EH (cell line): ENCODE measurements at regions not wholly inside any gene's neighbourhood (a gene's known extent, or its start where the extent isn't known, plus 50 kb on each side); places are given as distances from the start of the nearest gene placed in this dataset.
"Not testable (repeated sequence)": the region's sequence is repeated elsewhere in the genome, so short reads cannot be mapped to it uniquely, and the experiment has no call there.

ENCODE experiments used
- DNase-seq: peaks from one replicate; pipeline ENCODE4 v3.0.0-alpha.2; 2015; ENCODE audit warnings: low read depth

DNA sequence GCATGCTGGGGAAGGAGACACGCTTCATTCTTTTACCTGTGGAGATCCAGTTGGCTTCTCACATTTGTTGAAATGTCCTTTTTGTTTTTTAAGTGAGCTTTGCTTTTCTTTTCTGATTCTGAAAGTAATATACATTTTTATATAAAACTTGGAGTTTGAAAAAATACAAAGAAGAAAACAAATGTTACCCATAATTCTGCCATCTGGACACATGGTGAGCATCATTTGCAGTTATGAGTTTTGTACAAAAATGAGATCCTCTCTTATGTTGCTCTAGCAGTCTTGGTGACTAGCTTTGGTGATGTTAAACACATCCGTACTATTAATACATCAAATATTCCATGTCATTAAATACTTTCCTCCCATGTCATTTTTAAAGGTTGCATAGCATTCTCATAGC lies 101.1 kb upstream of the OTOS start:
- no peak for DNase-seq

- not testable (repeated sequence) for DNase-seq
Measured at GRCh38 chr2:240243049-240243448, 102.6 kb upstream of the OTOS start.

- DNase-seq, result no peak
Measured at GRCh38 chr2:240244543-240244942, 104.1 kb upstream of the OTOS start.

DNA sequence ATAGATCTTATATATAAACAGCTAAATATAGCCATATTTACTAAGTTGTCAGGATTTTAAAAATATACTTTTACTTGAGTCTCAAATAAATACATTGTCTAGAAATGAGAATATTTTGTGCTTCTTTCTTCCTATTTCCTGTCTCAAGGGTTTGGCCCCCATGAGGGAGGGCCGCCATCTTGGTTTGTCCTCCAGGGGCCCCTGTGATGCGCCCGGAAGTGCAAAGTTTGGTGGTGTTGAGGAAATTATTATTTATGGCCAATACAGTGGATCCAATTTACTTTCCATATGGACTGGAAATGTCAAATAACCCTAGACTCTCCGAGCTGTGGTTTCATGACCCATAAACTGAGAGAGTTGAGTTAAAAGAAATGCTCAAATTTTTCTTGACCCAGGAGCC lies 104.7 kb upstream of the OTOS start:
- DNase-seq, result no peak

DNA sequence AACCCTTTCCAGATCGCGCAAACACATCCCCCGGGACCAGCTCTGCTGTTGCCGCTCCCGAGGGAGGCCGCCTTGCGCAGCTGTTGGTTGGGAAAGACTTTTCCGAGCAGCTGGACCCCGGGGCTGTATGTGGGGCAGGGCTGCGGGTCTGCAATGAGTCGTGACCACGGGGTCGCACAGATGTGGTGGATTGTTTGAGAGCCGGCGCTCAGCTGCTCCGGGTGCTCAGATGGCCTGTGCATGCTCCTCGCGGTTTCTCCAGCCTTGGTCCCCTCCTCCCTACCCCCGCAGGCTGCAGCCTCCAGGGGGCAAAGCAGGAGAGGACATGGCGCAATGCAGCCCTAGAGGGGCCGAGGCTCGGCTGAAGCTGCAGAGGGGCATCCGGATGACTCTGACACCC lies 105.2 kb upstream of the OTOS start:
- DNase-seq, result no peak

DNA sequence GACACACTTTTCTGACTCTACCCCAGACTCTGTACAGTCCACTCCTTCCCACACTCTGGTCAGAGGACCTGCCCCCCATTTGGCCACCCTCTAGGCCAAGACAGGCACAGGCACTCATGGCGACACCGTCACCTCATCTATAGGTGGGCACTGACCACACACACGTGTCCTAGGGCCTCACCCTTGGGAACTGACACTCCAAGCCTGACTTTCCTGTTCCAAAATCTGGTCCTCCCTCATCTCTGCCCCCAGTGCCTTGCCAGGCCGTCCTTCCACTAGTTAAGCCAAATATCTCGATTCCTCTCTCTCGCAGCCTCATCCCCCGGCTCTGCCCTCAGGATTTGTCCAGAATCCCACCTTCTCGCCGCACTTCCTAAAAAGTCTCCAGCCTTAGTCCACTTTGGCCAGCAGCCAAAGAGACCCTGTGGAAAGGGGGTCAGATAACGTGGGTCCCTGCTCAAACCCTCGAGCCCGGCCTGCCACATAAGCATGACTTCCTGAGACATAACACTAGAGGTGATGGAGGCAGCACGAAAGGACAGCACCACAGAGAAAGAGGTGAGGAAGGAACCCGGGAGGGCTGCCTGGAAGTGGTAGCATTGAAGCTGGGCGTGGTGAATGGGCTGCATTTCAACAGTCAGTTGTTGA lies 105.8 kb upstream of the OTOS start:
- no peak for DNase-seq

- DNase-seq, result no peak
Measured at GRCh38 chr2:240247241-240247867, 106.9 kb upstream of the OTOS start.

GRCh38 chr2:240247868-240248720 lies 107.6 kb upstream of the OTOS start:
- DNase-seq, result no peak

GRCh38 chr2:240248721-240249422 lies 108.4 kb upstream of the OTOS start:
- DNase-seq, result no peak

DNA sequence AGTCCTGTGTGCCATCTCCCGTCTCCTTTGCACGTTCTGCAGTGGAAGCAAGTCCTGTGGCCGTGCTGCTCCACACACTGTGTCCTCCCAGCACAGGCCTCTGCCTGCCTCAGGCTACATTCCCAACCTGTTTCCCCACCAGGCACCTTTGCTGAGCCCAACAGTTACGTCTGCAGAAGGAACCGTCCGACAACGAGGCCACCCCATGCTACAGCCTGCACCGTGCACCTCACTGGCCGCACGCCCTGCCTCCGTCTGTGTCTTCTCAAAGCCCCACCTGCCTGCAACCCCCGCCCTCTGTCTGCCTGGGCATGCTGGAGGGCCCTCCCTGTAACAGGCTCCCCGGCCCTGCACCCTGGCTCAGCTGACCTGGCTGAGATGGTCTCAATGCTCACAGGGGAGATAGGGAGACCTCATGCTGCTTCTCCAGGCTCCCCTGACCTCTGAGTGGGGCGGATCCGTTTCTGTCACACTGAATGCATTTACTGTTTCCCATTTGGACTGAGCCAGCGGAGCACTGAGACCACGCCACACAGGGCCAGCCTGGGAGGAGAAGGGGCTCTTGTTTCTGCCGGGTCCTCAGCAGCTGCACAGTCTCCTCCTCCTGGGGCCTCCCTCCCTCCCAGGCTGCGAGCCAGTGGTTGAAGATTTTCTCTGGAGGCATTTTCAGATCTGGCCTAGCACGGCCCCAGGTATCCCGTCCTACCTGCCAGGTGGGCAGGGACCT lies 109.1 kb upstream of the OTOS start:
- no peak for DNase-seq

GRCh38 chr2:240250150-240250984 lies 109.9 kb upstream of the OTOS start:
- DNase-seq, result no peak

DNA sequence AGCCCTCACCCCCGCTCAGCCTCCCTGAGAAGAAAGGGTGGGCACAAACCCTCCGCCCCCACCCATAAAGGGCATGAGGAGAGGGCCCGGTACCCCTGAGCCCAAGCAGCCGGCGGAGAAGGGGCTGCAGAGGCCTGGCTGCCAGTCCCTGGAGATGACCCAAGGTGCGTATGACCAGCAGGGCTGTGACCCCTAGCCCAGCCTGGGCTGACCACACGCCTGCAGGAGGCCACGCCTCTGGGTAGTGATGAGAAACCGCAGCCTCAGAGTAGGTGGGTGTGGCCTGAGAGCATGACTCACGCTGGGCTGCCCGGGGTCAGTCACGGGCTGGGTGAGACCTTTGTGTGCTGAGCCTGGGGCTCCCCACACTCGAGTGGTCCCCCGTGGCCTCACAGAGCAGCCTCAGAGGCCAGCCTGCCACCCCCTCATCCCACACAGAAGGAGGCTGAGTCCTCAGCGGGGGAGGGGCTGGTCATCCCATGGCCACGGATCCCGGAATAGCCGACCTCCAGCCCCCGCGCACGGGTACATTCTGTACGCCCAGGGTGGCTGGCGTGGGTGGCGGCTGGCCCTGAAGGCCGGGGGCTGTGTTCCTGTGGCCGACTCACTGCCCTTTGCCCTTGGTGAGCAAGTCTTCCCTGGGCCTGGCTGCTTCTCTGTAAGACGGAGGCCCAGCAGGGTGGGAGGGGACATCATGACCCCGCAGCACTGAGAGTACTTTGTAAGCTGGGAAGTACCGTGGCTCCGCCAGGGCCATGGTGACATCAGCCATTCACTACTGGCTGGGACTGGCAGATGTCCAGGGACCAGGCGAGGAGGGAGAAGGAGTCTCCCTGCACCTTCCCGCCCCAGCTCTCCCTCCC lies 110.8 kb upstream of the OTOS start:
- DNase-seq, result peak; percentile 91

DNA sequence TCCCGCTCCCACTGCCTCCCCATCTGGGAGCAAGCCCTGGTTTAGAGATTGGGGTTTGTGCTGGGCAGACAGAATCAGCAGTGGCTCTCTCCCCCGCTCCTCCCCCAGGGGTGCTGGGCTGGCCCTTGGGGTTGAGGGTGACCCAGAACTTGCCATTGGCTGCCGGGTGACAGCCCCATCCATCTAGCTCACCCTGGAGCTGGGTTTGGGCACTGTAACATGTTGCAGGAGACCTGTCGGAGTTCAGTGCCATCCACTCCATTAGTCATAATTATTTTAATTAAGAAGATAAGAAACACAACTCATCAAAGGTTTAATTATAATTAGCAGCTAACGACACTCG lies 111.4 kb upstream of the OTOS start:
- no peak for DNase-seq

GRCh38 chr2:240252191-240252871 lies 111.9 kb upstream of the OTOS start:
- no peak for DNase-seq

DNA sequence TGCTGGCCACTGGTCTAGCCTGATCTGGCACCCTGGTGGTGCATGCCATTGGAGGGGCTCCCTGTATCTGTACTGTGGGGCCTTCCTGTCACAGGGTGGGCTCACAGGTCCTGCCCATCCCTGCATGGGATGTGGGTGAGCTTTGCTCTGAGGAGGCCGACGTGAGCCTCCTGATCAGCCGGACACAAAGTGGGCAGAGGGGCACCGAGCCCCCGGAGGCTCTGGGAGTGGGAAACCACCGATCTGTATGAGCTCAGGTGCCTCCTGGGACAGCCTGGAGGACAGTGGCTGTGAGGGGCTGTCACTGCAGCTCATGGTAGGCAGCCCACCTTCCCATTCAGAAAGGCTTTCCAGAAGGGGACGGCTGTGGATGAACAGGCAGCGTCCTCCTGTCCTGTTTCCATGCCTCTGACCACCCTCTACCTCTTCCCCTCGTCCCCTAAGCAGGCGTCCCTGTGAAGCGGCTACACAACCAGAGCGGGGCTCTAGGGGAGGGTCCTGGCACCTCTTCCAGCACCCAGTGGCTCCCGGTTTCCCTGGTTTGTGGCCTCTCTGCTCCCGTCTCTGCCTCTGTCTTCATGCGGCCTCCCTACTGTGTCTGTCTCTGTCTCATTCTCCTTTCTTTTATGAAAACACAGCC lies 112.5 kb upstream of the OTOS start:
- DNase-seq, result no peak

GRCh38 chr2:240253583-240254145 lies 113.2 kb upstream of the OTOS start:
- DNase-seq, result no peak

GRCh38 chr2:240254337-240255164 lies 114.1 kb upstream of the OTOS start:
- DNase-seq, result no peak

DNA sequence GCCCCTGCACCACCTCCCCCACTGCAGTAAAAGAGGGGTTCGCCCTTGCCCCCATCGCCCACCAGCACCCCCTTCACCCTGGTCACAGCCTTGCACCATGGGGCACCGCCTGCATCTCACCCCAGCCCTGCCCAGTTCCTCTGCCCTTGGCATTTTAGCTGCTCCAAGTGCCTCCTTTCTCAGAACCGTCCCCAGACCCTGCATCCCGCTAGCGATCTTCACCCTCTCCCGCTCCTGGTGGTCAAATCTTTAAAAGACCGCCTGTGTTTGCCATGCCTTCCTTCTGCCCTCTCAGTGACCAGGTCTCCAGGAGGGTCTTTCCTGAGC lies 114.7 kb upstream of the OTOS start:
- no peak for DNase-seq
